ENCODE measurements at regions not wholly inside any gene's neighbourhood (a gene's known extent, or its start where the extent isn't known, plus 50 kb on each side); places are given as distances from the start of the nearest gene placed in this dataset.
"Not testable (repeated sequence)": the region's sequence is repeated elsewhere in the genome, so short reads cannot be mapped to it uniquely, and the experiment has no call there.

DNA sequence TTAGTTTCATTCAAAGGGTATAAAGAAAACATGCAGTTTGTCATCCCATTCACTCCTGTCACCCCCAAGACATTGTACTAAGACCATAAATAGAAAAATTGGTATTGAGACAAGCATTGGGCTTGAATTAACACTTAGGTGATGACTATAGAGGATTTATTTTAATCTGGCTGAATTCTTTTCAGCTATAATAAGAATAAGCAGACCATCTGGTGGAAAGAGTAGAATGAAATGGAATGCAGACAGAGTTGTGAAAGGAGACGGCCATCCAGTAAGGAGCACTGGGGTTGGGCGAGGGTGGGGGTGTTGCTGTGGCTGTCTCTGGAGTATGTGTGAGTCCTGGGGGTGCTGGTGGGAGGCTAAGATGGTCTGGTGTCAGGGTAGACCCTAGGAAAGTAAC, 125.0 kb upstream of the IVNS1ABP start:
- DNase-seq (ENCODE audit: low read depth in 3 of 3, low spot score in 2 of 3), result no peak

GRCh38 chr1:185441605-185442004, 124.6 kb upstream of the IVNS1ABP start:
- no peak for DNase-seq (ENCODE audit: low read depth in 3 of 3, low spot score in 2 of 3)

DNA sequence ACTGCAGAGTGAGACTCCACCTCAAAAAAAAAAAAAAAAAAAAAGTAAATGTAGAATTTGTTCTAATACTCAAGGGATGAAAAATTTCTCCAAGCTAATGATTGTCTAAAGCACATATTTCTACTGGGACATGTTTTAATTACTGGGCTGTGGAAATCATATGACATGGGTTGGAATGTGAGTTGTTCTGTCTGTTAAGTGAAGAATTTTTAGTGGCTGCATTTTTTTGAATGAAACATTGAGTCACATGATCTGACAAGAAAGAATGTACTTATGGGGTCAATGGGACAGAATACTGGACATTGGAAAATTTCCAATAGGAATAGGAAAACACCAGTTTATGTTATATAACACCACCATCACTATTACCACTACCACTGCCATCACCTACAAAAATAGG, 123.8 kb upstream of the IVNS1ABP start:
- DNase-seq (ENCODE audit: low read depth in 3 of 3, low spot score in 2 of 3), result no peak

GRCh38 chr1:185439727-185440415, 122.8 kb upstream of the IVNS1ABP start:
- DNase-seq (ENCODE audit: low read depth in 3 of 3, low spot score in 2 of 3), result no peak

DNA sequence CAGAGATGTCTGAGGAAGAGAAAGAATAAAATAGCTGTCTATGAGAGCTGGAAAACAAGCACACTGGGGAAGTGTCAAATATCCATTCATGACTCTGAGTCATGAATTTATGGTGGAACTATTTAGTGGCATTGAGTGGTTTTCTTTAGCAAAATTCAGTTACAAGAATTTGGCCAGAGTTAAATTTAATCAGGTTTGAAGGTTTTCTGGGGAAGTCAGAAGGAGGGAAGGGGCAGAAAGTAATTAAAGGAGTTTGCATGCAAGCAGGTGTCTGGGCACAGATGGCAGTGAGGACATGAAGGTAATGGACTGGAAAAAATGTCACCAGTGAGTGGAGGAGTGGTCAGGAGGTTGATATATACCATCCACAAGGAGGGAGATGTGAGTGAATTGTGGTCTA, 121.9 kb upstream of the IVNS1ABP start:
- DNase-seq (ENCODE audit: low read depth in 3 of 3, low spot score in 2 of 3), result no peak

GRCh38 chr1:185435696-185436379, 118.8 kb upstream of the IVNS1ABP start:
- no peak for DNase-seq (ENCODE audit: low read depth in 3 of 3, low spot score in 2 of 3)

- DNase-seq (ENCODE audit: low read depth in 3 of 3, low spot score in 2 of 3), result no peak
These were observed 117.7 kb upstream of the IVNS1ABP start for GRCh38 chr1:185434721-185435120.

DNA sequence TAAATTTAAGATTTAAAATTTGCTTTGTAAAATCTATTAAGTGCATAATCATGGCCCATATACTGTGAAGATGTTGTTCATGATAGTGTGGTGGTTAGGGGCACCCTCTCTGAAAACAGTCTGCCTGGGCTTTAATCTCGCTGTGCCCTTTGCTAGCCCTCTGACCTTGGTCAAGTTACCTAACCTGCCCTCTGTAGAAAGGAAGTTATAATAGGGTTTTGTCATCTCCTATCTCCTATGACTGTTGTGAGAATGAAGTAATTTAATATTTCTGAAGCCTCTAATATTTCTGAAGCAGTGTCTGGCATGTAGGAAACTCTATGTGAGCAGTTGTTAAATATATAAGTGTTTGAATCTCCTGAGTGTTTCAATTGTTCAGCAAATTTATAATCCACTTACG, 116.6 kb upstream of the IVNS1ABP start:
- DNase-seq (ENCODE audit: low read depth in 3 of 3, low spot score in 2 of 3), result no peak

DNA sequence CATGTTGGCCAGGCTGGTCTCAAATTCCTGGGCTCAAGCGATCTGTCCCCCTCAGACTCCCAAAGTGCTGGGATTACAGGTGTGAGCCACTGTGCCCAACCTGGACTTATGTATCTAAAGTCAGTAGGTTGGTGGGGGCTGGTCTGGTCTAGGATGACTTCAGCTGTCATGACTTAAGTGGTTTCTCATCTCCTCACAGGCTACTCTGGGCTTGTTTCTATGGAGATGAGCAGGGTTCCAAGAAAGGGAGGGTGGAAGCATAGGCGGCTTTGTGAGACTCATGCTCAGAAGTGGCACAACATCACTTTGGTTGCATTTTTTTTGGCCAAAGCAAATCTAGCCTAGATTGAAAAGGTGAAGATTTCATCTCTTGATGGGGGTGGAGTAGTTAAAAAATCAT, 115.9 kb upstream of the IVNS1ABP start:
- no peak for DNase-seq (ENCODE audit: low read depth in 3 of 3, low spot score in 2 of 3)

DNA sequence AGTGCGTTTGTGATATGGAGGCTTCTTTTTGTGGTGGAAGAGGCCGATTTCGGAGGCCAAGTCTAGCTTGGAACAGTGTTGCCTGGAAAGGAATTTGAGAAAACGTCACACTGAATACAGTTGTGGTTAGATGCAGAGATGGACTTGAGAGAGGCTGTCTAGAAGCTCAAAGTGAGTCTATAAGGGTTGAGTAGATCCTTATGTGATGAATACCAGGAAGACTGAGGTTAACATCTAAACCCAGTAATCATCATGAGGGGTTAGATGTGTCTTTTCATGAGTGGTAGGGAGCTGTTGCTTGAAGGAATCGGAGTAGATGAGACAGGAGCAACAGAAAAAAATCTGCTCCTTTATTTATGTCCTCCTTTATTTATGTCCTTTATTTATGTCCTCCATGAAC, 114.6 kb upstream of the IVNS1ABP start:
- DNase-seq (ENCODE audit: low read depth in 3 of 3, low spot score in 2 of 3), result no peak

DNA sequence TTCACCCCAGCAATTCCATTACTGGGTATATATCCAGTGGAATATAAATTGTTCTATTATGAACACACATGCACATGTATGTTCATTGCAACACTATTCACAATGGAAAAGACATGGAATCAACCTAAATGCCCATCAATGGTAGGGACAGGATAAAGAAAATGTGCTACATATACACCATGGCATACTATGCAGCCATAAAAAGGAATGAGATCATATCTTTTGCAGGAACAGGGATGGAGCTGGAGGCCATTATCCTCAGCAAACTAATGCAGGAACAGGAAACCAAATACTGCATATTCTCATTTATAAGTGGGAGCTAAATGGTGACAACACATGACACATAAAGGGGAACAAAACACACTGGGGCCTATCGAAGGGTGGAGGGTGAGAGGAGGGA, 112.6 kb upstream of the IVNS1ABP start:
- DNase-seq (ENCODE audit: low read depth in 3 of 3, low spot score in 2 of 3), result not testable (repeated sequence)

GRCh38 chr1:185427776-185428175, 110.7 kb upstream of the IVNS1ABP start:
- no peak for DNase-seq (ENCODE audit: low read depth in 3 of 3, low spot score in 2 of 3)

GRCh38 chr1:185427264-185427663, 110.2 kb upstream of the IVNS1ABP start:
- no peak for DNase-seq (ENCODE audit: low read depth in 3 of 3, low spot score in 2 of 3)

- no peak for DNase-seq (ENCODE audit: low read depth in 3 of 3, low spot score in 2 of 3)
These were observed 109.8 kb upstream of the IVNS1ABP start for GRCh38 chr1:185426848-185427247.

DNA sequence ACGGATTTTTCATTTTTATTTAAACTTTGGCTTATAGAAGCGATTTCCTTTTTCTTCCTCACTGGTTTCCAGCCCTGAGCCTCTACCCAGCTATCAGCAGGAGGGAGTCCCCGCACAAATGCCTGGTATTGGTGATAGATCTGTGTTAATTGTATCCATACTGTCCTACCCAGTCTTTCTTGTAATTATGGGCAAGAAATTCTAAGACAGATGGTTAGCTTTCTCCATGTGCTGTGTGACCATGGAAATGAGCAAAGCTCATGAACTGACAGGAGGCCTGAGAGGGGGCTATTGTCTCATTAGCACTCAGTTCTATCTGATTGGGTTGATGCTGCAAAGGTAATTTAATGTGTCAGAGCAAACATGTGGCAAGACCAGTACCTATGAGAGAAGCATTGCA, 108.1 kb upstream of the IVNS1ABP start:
- no peak for DNase-seq (ENCODE audit: low read depth in 3 of 3, low spot score in 2 of 3)

- no peak for DNase-seq (ENCODE audit: low read depth in 3 of 3, low spot score in 2 of 3)
These were observed 104.6 kb upstream of the IVNS1ABP start for GRCh38 chr1:185421485-185422107.

GRCh38 chr1:185420588-185421081, 103.6 kb upstream of the IVNS1ABP start:
- no peak for DNase-seq (ENCODE audit: low read depth in 3 of 3, low spot score in 2 of 3)

DNA sequence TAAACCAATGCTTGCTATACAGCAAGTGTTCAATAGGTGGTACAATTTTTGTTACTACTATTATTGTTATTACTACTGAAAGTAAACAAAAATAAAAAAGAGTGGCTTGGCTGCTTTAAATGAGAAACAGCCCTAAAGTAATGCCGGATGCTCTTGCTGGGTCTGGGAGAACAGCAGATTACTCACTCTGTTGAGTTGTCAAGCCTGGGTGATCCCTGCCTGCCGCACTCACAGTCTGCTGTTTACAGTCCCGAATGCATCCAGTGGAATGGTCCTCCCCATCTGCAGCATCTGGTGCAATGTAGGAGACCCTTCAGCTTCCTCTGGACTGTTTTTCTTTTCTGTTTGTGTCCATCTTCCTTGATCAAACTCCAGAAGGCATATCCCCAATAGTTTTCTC, 102.7 kb upstream of the IVNS1ABP start:
- no peak for DNase-seq (ENCODE audit: low read depth in 3 of 3, low spot score in 2 of 3)

- DNase-seq (ENCODE audit: low read depth in 3 of 3, low spot score in 2 of 3), result no peak
These were observed 101.4 kb upstream of the IVNS1ABP start for GRCh38 chr1:185418472-185418871.

GRCh38 chr1:185412385-185413087, 95.5 kb upstream of the IVNS1ABP start:
- DNase-seq (ENCODE audit: low read depth in 3 of 3, low spot score in 2 of 3), result no peak

DNA sequence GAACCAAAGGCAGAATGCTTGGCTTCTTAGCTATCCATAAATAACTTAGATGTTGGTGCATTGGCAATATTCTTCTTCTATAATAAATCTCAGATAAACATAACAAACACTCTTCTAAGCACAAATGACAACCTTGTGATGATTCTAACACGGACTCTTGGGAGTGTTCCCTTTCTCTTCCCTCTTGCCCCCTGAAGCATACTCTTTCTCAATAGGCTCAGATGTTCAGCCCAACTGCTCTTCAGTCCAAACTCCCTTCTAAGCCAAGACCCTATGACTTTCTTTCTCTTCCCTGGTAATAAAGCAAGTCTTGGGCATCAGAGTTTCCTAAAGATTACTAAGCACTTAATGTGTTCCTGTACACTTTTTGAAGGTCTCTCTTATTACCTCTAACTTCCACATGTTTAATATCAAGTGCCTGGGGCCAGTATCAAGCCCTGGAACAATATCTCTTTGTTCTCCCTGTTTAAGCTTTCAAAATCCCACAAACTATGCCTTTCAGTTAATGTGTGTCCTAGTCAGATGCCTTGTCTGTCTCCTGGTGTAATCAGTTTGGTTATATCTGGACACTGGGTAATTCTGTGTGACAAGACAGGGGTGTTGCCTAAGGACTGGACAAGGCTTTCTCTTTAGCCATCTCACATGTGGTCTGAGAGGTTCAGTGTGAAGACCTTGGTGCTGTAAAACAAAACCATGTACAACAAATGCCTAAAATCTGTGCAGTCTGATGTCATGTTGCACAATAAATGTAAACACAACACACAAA, 92.9 kb upstream of the IVNS1ABP start:
- no peak for DNase-seq (ENCODE audit: low read depth in 3 of 3, low spot score in 2 of 3)

Measured in right renal cortex interstitium (tissue), 3 donors.